Esophagus muscularis mucosa (tissue), 4 donors: ENCODE measurements at regions not wholly inside any gene's neighbourhood (a gene's known extent, or its start where the extent isn't known, plus 50 kb on each side); places are given as distances from the start of the nearest gene placed in this dataset.

Experiments
- EP300 ChIP-seq: sonication (generic); formaldehyde crosslinking; IDR thresholded peaks from one replicate; pipeline ENCODE4 v1.6.1; 2017; ENCODE audit warnings: antibody characterized with exemption
- POLR2A ChIP-seq: fragments of 450-650 bp; IDR thresholded peaks from one replicate; pipeline ENCODE4 v1.6.1; 2017; ENCODE audit warnings: antibody characterized with exemption, moderate library complexity, mild to moderate bottlenecking, low read depth
- POLR2AphosphoS5 ChIP-seq, 2 donors: sonication (generic); formaldehyde crosslinking; IDR thresholded peaks; one replicate each; pipeline ENCODE4 v1.6.1; 2017; ENCODE audit warnings: antibody characterized with exemption in 2 of 2
- TF ChIP-seq, protein P1 (sequence below), 3 experiments: fragments of 200-600 bp in 2 of 3; fragments of 450-650 bp in 1 of 3; sonication (generic) in 2 of 3; IDR thresholded peaks; one replicate each; pipeline ENCODE4 v1.5.1; 2017 to 2019; ENCODE audit warnings: antibody characterized with exemption in 3 of 3, mild to moderate bottlenecking in 2 of 3, moderate library complexity in 1 of 3

DNA sequence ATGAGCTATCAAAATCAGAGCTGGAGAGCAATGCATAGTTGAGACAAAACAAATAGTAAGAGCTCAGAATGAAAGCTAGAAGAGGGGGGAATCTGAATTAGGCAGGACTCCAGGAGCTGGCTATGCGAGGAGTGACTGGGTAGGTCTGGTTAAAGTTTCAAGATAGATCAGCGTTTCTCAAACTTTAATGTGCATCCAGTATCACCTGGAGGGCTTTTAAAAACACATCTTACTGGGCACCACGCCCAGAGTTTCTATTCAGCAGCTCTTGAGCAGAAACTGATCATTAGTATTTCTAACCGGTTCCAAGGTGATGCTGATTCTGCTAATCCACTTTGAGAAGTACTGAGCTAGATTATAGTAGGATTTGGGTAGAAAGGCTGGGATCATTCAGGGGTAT, 96.2 kb upstream of the ACP3 start:
- TF ChIP-seq, protein P1, sequence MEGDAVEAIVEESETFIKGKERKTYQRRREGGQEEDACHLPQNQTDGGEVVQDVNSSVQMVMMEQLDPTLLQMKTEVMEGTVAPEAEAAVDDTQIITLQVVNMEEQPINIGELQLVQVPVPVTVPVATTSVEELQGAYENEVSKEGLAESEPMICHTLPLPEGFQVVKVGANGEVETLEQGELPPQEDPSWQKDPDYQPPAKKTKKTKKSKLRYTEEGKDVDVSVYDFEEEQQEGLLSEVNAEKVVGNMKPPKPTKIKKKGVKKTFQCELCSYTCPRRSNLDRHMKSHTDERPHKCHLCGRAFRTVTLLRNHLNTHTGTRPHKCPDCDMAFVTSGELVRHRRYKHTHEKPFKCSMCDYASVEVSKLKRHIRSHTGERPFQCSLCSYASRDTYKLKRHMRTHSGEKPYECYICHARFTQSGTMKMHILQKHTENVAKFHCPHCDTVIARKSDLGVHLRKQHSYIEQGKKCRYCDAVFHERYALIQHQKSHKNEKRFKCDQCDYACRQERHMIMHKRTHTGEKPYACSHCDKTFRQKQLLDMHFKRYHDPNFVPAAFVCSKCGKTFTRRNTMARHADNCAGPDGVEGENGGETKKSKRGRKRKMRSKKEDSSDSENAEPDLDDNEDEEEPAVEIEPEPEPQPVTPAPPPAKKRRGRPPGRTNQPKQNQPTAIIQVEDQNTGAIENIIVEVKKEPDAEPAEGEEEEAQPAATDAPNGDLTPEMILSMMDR (IDR thresholded peaks at IDR 0.05) = no peak
- no peak for TF ChIP-seq EP300
- TF ChIP-seq POLR2AphosphoS5 (IDR thresholded peaks at IDR 0.05) = no peak
- TF ChIP-seq POLR2A = no peak
